IPS DF 4.7 (cell line): ENCODE measurements at regions not wholly inside any gene's neighbourhood (a gene's known extent, or its start where the extent isn't known, plus 50 kb on each side); places are given as distances from the start of the nearest gene placed in this dataset.

Source experiments
- DNase-seq: peaks from one replicate; pipeline ENCODE4 v3.0.0-alpha.2; 2013; ENCODE audit warnings: low spot score; ENCODE audit errors: extremely low read depth

DNA sequence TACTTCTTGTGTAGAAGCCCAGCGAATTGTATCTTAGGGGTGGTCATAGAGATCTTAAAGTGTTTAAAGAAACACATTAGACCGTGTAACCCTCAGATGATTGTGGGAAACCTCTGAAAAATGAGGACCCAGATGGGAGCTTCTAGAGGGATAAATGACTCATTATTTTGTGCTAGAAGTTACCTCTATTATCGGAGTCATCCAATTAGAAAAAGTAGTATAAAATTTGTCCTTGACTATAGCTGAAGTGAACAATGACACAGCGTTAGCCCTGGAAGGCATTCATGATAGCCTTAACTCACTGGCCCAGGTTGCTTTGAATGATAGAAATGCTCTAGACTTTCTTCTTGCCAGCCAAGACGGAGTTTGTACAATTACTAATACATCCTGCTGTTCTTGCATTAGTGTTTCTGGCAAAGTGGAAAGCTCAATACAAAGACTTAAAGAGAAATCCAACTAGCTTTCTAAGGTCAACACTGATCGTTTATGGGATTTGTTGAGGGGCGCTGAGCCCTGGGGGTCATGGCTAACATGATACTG, 178.9 kb upstream of the VEGFC start:
- no peak for DNase-seq

DNA sequence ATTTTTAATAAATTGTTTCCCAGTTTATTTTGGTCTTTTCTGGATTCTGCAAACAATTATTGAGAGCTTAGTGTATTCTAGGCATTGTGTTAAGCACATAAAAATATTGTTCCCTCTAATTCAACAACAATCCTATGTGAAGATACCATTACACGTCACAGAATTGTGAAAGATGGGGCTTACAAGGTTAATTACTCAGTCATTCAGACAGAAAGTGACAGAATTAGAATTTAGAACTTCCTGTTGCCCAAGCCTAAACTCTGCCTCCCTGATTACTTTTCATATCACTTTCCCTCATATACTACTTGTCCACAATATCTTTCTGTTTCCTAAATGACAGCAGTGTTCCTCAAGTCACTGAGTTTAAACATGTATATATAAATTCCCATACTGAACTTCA, 186.7 kb upstream of the VEGFC start:
- no peak for DNase-seq

DNA sequence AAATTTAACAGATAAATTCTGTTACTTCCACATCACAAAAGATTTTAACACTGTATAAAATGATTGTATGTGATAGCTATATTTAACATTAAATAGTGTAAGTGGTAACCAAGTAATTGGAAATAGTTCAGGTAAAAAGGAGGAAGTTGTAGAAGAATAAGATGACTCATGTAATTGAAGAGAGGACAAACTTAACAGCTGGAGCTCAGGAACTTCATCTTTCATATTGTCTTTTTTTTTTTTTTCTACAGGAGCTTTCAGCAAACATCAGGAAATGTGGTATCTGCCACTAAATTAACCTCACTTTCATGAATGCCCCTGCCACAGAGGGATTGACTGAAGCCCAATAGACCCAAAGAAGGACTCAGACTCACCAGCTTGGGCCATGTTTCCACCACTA, 188.4 kb upstream of the VEGFC start:
- DNase-seq: no peak

DNA sequence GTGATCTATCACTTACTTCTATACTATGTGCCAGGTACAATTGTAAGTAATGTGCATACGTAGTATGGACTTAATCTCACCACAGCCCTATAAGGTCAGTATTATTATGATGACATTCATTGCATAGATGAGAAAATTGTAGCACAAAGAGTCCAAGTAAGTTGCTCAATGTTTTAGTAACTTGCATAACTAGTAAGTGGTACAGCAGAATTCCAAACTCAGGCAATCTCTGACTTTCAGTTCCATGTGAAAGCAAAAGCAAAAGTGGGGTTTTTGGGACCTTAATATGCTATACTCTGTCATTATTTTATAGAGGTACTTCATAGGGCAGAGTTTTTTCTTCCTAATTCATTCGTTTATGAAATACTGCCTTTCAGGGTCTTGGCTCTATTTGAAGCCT, 188.8 kb upstream of the VEGFC start:
- DNase-seq: no peak

DNA sequence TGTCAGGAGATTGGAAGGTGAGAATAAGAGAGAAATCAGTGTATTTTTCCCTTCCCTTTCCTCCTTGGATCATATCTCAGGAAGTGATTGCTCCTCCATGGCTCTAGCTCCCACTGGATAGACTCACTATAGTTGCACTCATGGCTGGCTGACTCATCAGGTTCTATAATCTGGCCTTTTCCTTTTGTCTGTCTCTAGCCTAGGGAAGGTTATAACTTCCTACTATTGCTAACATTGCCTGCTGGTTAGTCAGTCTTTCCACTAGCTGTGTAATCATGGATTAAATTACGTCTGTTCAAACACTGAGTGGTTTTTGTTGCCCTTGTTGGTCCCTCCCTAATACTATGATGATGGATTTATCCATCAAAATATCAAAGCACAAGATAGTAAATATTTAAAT, 195.5 kb upstream of the VEGFC start:
- DNase-seq: no peak

DNA sequence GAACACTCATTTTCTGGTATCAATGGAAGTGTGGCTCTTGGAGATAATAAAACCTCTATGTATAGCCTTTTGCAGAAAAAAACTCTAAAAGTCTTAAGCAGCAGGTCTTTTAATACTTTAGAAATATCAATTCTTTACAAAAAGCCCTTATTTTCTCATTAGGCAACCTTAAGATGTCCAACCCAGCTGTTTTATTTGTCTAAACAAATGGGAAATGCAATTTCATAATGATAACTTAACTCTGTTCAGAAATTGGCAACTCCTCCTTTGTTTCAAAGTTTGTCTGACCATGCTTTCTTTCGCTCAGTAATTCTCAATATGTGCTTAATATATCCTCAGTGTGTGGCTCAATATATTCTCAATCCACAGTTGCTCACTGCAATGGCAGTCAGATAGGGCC, 196.5 kb upstream of the VEGFC start:
- DNase-seq: no peak

DNA sequence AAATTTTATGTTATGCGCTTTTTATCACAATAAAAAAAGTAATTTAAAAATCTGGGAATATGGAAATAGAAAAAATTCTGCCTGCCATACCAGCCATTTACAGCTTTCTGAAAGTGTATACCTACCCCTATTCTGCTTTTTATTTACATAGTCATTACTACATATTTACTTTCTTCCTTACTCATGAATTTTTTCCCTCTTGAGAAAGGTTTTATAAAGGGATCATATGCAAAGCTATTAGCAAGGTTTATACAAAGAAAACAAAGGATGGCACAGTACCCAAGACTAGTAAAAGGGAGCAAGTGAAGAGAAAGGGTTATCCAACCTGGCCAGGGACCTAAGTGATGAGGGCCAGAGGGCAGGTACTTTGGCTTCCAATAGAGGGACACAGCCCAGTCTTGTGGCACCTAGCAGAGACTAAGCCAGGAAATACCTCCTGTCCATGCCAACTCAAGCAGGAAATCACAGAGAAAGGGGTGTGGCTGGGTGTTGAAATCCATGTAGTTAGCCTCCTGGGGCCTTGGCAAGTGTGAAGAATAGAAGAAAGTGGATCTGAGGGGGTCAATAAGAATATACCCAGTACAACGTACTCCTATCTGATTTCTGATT, 207.3 kb upstream of the VEGFC start:
- no peak for DNase-seq

DNA sequence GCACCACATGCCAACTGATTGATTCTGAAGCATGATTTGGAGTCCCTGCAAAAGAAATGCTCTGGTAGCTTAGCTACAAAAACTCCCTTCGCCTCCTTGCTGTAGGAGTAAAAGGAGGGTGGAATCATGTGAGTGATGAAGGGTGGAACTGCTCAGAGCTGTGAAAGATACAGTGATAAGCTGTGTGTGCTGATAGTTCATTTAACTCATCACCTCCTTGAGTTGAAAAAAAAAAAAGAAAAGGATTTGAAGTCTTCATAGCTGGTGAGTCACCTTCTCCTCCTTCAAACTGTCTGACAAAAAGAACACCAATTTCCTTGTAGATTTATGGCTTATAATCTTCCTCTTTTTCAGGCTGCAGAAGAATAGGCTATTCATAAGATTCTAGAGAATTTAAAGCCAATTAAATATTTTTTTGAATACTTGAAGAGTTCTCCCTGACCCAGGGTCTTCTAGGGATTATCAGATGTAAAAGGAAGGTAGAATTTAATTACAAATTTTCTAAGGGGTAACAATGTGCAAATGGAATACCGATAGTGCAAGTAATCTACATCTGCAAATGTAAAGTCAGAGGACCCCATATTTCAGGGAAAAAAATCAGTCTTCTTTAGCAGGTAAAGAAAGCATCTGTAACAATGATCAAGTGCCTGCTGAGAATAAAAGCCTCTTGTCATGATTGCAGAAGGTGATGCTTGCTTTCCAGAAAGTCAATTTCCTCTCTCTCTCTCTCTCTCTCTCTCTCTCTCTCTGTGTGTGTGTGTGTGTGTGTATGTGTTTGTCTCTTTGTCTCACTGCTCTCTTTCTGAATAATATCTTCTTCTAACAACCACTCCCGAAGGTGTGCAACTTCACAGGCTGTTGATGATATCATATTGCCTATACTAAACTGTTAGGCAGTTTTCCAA, 208.8 kb upstream of the VEGFC start:
- no peak for DNase-seq

DNA sequence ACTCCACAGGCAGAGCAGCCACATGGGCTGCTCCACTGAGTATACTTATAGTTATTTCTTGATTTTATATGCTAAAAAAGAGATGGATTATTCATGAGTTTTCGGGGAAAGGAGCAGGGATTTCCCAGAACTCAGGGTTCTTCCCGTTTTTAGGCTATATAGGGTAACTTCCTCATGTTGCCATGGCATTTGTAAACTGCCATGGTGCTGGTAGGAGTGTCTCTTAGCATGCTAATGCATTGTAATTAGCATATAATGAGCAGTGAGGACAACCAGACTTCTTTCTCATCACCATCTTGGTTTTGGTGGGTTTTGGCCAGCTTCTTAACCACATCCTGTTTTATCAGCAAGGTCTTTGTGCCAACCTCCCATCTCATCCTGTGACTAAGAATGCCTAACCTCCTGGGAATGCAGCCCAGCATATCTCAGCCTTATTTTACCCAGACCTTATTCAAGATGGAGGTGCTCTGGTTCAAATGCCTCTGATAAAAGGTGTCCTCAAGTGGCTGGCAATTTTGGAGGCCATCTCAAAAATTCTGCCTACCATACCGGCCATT, 213.0 kb upstream of the VEGFC start:
- DNase-seq: no peak

DNA sequence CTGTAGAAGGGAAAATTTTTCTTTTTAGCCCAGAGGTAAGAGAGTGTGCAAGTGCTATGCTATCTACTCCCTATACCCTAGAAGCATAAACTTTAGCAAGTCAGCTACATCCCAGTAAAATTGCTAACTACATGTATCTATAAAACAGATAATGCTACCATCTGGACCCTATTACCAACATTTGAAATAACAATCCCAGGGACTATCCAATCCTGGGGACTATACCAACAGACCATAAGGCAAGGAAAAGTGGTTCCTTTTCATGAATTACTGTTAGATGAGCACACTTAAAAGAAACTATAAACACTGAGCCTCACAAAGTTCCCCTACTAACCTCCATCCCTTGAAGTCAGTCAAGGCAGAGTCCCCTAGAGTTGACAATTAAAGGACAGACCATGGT, 213.6 kb upstream of the VEGFC start:
- DNase-seq: no peak

DNA sequence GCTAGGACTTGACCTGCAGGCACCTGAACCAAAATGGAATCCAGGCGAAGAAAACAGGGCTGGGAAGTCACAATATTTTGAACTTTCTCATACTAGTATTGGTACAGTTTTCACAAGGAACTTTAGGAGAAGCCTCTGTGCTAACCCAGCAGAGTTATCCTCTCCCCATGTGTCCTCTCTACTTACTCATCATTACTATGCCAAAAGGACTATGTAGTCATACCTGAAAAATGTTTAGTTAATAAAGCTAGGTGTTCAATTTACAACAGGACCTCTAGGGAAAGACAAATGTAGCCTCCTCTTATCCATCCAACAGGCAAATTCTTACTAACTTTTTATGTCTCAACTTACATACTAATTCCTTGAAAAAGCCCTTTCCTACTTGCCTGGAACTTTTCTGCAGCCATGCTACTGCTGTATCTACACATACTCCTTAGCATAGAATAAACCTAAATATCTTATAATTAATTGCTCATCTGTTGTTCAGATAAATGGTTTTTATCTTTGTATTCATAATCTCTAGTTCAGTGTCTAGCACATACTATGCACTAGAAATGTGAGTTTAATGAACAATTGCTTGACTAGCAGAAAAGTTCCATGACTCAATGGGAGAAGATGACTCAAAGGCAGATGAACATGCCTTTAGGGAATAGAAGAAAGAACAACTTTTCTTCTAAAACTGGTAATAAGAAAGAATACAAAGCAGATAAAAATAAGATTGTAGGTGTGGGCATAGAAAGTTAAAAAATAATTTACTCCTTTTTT, 215.5 kb upstream of the VEGFC start:
- DNase-seq: no peak

DNA sequence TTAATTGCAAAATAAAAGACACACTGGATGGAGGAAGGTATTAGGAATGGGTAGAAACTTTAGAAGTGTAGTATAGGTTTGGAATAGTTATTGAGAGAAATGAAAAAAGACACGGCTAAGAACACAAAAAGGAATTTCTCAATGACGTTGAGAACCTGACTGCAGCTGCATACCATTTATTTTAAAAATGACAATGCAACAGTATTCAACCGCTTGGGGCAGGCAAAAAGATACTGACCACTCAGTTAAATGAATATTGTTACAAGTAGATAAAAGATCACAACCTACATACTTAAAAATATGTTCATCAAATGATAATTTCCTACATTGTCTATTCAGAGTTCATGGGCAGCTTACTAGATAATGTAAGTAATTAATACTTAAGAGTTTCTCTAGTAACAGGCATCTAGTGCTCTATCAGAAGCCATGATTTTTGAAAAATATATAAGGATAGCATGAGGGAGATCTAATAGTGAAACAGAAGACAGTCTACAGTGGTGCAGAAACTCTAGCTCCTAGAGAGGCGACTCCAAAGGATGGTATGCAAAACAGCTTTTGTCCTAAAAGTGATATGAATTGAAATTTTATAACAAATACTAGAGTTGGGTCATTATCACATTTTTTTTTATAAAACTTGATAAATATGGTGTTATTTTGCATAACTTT, 216.2 kb upstream of the VEGFC start:
- no peak for DNase-seq

DNA sequence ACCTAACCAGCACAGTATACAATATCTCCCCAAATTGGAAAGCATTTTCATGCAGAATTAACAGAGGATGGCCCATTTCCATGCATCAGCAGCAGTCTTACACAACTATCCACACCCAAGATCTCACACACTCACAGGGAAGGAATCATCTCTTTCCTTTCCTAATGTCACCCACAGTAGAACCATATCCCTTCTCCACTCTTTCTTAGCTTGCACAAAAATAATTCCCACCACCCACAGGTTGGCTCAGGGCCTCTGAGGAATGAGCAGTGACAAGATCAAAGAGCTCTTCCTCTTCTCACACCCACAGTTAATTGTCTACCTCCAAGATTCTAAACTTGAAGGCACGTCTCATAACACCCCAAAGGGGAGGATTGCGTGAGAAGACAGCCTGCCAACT, 217.7 kb upstream of the VEGFC start:
- no peak for DNase-seq

DNA sequence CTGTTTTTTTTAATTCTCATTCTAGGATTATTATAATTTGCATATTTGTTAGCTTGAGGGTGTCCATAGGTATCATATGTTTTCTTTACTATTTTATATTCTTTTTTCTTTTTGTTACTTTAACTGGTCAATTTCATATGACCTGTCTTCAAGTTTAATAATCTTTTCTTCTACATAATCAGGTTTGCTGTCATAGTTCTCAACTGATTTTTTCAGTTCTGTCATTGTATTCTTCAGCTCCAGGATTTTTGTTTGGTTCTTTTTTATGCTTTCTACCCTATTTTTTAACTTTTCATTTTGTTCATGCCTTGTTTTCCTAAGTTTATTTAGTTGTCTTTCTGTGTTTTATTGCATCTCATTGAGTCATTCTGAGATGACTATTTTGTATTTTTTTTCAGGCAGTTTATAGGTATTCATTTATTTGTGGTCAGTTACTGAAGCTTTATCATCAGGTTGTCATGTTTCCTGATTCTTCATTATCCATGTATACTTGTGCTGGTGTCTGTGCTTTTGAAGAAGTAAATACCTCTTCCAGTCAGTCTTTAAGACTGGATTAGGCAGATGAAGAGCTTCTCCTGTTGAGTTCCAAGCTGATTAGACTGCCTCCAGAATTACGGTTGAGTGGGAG, 220.3 kb upstream of the VEGFC start:
- no peak for DNase-seq

DNA sequence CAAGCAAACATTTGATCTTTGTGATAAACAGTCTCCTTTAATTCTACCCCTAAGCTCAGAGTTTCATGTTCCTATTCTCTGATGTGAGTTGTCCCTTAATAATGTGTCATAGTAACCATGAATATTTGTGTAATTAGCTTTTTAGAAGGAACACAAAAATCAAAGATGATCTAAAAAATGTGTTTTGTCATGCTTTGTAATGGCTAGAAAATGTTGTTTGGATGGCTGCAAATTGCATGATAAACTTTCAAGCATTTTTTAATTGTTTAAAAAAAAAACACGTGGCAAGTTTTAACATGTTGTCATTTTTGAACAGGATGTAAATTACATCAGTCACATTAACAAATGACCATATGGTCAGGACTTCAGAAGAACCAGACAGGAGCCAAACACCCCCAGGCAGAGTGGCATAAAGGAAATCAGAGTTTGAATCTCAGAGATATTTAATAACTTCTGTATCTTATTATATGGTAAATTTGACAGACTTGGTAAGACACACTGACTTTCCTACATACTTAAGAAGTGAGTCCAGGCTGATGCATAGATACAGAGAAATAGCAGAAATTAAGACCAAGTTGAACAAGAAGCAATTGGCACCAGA, 223.9 kb upstream of the VEGFC start:
- DNase-seq: no peak

DNA sequence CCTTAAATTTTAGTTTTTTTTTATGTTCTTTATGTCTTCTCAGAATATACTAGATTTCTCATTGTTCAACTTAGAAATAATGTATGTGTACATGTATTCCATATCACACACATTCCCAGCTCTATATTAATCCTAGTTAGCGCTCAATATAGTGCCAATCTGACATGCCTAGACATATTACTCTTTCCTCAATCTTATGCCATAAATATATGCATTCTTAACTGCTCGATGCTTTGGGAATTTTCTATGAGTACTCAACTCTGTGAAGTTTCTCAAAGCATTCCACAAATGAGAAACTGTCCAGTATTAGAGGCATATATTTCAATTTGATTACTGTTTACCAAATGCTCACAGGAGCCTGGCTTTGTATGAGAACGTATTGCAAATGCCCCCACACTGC, 231.2 kb upstream of the VEGFC start:
- no peak for DNase-seq

DNA sequence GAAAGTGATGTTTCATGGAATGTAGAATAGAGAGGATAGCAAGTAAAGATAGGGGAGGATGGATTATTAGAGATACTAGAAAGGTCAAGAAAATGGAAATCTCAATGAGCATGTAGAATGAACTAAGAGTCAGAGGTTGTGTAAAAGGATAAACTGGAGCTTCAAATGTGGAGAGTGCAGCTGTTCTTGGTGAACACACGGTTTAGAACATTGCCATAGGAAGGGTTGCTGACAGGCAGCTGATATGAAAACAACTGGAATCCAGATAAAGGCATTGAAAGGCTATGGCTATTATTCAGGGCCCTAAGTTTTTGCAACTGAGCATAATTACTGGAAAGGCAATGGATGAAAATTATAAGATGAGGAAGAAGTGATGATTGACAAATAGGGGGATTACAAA, 239.6 kb upstream of the VEGFC start:
- no peak for DNase-seq

DNA sequence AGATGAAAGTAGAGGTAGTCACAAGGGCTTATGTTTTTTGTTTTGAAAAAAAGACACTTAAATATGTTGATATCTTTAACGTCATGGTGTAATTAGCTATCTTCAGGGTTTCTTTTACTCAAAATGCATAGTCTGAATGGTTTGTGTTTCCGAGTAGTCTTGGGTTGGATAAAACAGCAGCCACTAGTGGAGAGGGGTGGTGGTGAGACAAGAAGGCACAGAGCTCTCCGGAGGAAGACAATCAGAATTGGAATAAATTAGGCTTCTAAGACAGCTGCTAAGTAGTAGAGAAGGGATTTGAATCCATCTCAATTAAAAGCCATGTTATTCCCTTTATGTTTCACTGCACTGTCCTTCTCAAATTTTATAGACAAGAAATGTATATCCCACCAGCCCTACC, 240.4 kb upstream of the VEGFC start:
- no peak for DNase-seq

DNA sequence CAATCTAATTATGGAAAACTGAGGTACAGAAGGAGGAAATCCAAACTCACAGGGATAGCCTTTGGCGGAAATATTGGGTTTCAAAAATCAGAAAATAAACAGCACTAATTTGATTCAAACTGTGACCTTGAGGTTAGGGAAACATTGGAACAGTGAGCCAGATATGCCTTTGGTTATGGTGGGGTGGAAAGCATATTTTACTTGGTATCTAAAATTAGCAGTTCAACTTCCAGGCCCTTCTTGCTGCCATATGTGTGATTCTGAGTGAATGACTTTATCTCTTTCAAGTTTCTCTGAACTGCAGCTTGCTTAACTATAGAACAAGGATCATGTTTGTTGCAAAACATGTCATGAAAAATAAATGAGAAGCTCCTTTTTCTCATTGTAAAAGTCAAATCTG, 240.9 kb upstream of the VEGFC start:
- DNase-seq: no peak

DNA sequence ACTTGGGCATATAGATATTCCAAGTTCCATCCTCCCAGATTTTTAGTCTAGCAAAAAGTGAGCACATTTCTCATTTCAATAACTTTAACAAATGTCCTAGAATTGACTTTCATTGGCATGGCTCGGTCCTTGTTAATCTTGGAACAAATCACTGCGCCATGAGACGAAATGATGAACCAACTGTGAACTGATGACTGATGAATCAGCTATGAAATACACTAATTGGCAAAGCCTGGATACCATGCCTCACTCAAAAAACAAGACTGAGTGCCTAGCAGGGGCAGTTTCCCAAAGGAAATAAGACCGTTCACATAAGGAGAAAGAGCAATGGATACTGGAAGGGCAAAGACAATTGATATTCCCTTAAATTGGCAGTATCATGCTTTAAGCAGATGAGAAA, 248.6 kb upstream of the VEGFC start:
- no peak for DNase-seq
